Uterus (tissue), 2 donors: ENCODE measurements at regions not wholly inside any gene's neighbourhood (a gene's known extent, or its start where the extent isn't known, plus 50 kb on each side); places are given as distances from the start of the nearest gene placed in this dataset.

Experiments used
- CTCF ChIP-seq, 4 experiments: fragments of 200-600 bp in 2 of 4; fragments of 450-650 bp in 2 of 4; sonication (generic) in 2 of 4; IDR thresholded peaks; one replicate each; pipeline ENCODE4 v1.5.1; 2016 to 2019; ENCODE audit warnings: antibody characterized with exemption in 4 of 4, mild to moderate bottlenecking in 2 of 4, moderate library complexity in 1 of 4
- POLR2A ChIP-seq, 2 donors: fragments of 450-650 bp; IDR thresholded peaks; one replicate each; pipeline ENCODE4 v1.6.1; 2016; ENCODE audit warnings: antibody characterized with exemption in 2 of 2, mild to moderate bottlenecking in 1 of 2, moderate library complexity in 1 of 2

GRCh38 chr22:48889887-48890692, 937.6 kb downstream of the BRD1 start:
- TF ChIP-seq CTCF (IDR thresholded peaks at IDR 0.05) (no peak), POLR2A (IDR thresholded peaks at IDR 0.05) (no peak)
